EL (cell line): ENCODE measurements at regions not wholly inside any gene's neighbourhood (a gene's known extent, or its start where the extent isn't known, plus 50 kb on each side); places are given as distances from the start of the nearest gene placed in this dataset.

Experiments
- DNase-seq: peaks from one replicate; pipeline ENCODE4 v3.0.0-alpha.2; 2016

DNA sequence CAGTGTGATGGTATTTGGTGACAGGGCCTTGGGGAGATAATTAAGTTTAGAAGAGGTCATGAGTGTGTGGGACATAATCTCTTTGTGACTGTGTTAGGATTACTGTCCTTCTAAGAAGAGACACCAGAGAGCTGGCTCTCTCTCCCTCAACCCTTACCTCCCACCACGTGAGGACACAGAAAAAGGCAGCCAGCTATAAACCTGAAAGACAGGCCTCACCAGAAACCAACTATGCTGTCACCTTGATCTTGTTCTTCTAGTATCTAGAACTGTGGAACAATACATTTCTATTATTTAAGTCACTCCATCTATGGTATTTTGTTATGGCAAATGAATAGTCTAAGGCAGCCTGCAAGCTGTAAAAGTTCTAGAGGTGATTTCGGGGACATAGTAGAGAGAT lies 203.7 kb downstream of the OTOR start:
- DNase-seq: no peak

DNA sequence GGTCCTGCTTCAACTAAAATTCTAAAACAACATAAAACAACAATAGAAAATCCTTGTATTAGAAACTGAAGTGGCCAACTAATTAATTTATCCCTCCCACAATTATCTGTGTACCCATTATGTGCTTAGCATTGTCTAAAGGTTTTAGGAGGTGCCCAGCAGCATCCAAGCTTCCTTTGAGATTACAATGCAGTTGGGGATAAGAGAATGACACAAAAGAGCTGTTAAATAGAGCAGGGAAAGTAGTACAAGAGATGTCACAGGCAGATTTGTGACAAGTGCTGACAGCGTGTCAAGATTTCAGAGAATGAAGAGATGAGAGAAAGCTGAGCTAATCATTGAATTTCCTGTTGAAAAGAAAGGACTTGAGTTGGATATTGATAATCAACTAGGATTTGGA lies 204.8 kb downstream of the OTOR start:
- no peak for DNase-seq

DNA sequence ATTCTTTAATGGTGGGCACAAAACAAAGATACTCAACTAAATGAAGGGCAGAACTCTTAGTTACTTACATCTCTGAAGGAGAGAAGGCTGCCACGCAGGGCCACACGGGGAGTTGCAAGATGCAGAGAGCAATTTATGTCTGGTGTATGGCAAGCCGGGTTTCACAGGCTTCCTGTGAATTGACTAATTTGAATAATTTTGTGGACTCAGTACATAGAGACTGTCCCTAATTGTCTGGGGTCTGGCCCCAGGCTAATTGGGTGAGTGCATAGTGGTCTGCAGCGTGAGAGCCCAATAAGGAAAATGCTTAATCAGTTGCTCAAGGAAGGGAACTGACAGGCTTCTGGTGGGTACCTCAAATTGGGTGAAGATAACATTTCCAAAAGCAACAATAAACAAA lies 205.7 kb downstream of the OTOR start:
- DNase-seq: no peak

DNA sequence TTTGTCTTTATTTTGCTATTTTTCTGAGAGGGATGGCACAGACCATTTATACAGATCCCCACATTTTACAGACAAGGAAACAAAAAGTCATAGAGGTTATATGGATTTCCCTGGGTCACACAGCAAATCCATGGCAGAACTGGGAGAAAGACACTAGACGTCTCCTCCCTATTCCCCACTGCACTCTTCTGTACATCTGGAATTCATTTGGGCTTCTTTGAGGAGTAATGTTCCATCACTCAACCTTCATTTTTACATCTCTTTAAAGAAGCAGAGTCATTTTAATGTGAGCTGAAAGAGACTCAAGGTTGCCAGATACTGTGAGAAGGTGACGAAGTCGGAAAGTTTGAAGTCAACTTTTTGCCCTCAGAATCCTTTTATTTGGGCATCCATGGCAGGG lies 207.3 kb downstream of the OTOR start:
- DNase-seq: no peak

DNA sequence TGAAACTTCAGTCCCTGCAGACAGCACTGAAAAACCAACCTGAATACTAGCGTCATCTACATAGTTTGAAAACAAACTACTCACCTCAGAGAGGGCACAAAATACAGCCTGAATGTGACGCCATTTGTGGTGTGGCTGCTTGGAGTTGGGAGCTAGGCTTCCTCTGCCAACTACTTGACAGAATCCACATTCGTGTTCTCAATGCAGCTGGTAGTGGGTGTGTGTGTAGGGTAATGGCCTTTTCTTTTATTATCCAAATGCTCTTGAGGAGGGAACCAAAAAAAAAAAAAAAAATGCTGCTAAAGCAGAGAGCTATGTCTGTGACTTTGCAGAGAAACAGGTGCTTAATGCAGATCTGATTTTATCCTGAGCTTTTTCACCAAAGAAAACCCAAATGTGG lies 207.8 kb downstream of the OTOR start:
- no peak for DNase-seq

DNA sequence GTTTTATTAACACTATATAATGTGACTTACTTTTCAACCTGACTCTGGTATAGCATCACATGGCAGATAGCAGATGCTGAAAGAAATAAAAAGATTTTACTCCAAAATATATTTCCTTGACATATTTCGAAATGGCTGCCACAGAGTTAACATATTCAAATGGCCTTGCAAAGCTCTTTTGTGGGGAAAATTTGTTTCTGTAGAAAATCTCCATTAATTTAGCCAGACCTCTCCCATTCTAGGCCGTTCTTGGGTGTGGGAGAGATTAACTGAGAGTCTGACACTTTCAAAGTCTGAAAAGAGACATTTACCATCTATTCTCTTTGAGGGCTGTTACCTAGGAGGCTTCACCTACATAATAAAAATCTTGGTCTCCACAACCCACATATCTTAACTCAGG lies 217.2 kb downstream of the OTOR start:
- DNase-seq: no peak

DNA sequence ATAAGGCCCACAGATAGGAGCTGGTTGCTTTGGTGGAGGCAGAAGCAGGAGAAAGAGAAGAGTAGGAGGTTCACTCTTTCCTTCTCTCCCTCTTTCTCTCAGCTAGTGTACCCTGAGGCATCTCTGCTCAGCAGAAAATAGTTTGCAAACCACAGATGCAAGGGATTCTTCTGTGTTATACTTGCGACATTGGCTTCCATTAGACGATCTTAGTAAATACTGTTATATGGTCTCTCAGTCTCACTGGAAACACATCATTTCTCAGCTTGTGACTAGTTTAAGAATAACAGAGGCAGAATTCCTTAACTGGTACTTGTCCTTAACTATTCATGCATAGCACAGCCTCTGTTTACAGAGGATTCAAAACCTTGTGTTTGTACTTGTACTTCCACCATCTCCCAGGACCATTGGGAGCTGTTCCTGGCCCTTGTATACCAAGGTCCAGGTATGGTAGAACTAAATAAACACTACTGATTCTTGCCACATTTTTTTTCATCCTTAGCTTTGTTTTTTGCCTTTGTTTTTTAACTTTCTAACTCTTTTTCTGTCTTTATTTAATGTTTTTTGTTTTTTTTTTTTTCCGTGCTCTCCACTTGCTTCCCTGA lies 218.2 kb downstream of the OTOR start:
- DNase-seq: no peak

DNA sequence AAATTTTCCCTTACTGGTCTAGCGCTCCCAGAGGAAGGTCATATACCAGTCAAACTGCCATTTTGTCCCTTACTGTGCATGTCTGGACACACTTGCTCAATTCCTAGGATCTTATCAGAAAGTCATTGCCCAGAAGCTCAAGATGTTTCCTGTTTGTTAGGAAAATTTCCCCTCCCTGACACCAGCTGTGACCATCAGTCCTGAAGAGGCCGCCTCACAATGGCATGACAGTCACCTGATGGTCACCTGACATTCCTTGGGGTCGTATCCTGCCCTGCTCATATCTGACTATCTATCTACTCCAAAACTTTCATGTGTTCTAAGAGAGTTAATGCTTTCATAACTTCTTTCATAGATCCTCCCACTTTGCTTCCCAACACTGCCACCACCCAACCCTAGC lies 219.9 kb downstream of the OTOR start:
- DNase-seq: no peak

DNA sequence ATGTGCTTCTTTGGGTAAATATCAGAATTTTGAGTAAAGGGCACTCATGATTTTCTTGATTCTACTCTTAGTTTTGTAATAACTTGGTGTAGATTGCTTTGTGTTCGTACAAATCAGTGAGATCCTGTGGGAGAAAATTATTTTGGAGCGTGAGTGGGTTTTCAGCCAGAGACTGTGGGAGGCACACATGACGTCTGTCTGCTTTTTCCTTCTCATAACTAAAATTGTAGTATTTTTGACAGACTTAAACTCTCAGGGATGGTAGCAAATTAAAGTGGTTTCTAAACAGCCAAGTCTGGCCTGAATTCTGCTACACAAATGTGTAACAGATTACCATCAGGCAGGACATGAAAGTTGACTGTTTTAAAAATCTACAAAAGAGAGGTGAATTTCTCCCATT lies 222.6 kb downstream of the OTOR start:
- no peak for DNase-seq

DNA sequence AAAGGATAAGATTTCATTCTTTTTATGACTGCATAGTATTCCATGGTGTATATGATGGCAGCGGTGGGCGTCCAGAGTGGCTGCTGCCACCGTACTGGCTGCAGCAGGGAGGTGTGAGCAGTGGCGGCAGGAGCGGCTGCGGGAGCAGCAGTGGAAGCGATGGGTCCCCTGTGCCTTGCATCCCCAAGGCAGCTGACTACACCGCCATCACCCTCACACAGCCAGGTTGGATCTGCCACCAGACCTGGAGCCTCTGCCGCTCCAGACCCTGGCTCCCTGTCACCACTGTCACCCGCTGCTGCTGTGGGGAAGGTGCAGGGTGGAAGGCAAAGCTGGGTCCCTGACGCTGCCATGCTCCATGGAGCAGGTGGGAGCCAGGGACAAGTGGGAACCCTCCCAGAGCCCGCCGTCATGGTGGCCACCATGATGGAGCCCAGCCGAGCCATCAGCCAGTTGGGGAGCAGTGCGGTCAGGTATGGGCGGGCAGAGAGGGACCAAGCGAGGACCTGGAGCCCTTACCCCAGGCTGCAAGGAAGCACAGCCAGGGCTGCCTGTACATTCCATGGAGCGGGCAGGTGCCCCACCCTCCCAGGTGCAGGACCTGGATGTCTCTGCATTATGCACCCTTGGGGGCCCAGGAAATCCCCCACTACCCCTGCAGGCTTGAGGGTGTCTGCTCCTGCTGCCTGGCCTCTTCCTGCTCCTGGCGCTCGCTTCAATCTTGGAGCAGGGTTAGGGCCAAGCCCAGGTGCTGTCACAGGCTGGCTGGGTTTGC lies 226.1 kb downstream of the OTOR start:
- DNase-seq: no peak

DNA sequence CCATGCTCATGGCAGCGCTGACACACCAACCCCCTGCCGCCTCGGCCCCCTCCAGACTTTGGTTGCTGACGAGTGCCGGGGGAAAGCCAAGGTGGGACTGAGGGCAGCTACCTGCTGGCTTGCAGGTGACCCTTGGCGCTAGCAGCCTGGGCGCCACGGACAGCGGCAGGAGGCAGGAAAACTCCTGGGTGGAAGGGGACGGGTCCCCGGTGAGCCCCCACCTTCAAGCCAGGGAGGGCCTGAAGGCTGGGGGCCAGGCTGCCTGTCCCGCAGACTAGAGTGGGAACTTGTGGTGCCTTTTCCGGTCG lies 226.7 kb downstream of the OTOR start:
- DNase-seq: no peak

DNA sequence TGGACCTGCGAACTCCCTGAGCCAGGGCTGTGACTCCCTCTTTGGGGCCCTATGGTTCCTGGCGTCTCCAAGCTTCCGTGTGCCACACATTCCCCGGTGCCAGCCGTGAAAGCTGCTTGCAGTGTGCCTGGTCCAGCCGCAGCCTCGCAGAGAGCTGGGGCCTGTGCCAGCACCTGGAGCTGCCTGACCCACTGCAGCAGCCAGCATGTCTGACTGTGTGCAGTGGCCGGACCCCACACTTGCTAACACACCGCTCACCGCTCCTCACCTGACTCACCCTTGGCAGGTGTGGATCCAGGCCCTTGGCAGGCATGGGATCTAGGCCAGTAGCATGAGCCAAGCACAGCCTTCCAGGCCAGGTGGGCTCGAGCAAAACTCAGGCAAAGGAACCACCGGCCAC lies 227.5 kb downstream of the OTOR start:
- DNase-seq: no peak

DNA sequence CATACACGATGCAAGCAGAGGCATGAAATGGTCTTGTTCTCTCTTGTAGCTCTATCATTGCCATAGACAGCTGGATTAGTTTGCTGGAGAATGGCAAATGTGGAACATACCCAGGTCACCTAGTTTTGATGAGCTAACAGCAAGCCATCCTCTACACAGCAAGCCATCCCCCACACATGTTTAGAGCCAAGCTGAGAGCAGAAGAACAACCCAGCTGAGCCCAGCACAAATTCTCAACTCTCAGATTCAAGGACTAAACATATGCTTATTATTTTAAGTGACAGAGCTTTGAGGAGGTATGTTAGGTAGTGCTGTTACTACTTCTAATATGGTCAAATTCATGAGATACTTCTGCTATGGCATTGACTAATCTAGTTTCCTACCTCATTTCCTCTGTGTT lies 230.3 kb downstream of the OTOR start:
- DNase-seq: no peak

DNA sequence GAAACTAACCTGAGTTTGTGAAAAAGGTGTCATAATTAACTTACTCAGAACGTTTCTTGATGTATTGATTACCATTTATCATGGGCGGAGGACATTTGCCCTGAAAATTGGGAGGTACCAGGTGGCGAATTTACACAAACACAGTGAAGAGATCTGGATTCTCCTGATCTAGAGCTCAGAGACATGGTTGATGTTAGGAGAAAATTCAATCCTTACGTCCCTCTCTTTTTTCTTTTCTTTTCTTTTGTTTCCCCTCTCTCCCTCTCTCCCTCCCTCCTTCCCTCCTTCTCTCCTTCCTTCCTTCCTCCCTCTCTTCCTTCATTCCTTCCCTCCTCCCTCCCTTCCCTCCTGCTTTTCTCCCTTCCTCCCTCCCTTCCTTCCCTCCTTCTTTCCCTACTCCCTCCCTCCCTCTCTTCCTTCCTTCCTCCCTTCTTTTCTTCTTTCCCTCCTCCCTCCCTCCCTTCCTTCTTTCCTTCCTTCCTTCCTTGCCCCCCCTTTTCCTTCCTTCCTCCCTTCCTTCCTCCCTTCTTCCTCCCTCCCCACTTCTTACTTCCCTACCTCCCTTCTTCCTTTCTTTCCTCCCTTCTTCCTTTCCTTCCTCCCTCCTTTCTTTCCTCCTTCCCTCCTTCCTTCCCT lies 234.1 kb downstream of the OTOR start:
- DNase-seq: no peak

DNA sequence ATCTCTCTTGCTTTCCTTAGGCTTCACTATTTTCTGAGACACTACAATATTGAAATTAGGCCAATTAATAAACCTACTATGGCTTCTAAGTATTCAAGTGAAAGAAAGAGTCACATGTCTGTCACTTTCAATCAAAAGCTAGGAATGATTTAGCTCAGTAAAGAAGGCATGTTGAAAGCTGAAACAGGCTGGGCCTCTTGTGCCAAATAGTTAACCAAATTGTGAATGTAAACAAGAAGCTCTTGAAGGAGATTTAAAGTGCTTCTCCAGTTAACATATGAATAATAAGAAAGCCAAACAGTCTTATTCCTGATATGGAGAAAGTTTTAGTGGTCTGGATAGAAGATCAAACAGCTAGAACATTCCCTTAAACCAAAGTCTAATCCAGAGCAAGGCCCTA lies 236.3 kb downstream of the OTOR start:
- no peak for DNase-seq

DNA sequence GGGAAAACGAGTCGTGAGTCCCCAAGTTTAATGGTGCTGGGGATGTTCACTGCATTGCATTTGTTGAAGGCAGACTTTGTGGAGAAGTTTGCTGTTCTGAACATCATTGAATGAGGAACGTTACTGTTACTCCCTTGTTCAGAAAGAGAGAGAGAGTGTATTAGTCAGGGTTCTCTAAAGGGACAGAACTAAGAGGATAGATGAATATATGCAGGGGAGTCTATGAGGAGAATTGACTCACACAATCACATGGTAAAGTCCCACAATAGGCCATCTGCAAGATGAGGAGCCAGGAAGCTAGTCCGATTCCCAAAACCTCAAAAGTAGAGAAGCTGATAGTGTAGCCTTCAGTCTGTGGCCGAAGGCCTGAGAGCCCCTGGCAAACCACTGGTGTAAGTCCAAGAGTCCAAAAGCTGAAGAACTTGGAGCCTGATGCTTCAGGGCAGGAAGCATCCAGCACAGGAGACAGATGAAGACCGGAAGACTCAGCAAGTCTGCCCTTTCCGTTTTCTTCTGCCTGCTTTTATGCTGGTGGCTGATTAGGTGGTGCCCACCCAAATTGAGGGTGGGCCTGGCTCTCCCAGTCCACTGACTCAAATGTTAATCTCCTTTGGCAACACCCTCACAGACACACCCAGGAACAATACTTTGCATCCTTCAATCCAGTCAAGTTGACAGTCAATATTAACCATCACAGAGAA lies 223.5 kb upstream of the PCSK2 start:
- no peak for DNase-seq

DNA sequence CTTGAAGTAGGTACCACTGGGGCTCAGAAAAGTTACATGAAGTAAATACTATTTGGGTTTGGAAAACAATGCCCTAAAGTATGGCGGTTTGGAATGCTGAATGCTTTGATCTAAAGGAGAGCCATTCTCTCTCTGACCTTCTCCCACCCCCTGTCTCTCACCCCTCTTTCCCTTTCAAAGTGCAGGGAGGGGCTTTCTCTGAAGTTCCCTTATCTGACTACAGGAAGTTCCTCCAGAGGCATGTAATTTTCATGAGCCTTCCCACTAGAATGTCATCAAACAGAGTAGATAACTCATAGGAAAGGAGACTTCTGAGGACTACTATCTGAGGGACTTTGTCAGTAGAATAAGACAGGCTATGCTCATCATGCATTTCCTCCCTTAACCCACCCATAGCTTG lies 216.7 kb upstream of the PCSK2 start:
- no peak for DNase-seq

DNA sequence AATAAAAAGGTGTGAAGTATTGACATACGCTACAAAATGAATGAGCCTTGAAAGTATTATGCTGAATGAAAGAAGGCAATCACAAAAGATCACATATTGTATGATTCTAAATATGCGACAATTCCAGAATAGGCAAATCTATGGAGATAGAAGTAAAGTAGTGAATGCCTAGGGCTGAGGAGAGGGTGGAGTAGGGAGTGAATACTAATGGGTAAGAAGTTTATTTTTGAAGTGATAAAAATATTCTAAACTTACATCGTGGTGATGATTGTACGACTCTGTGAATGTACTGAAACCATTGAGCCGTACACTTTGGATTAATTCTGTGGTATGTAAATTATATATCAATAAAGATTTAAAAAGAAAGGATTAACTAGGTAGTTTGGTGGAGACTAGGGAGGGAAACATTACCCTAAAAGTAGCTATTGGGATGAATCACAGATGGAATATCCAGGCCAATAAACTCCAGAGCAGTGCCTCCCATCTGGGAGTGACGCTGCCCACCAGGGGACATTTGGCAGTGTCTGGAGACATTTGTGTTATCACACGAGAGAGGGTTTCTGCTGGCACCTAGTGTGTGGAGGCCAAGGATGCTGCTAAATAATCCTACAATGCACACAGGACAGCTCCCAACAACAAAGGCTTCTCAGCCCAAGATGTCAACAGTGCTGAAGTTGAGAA lies 214.2 kb upstream of the PCSK2 start:
- DNase-seq: no peak

DNA sequence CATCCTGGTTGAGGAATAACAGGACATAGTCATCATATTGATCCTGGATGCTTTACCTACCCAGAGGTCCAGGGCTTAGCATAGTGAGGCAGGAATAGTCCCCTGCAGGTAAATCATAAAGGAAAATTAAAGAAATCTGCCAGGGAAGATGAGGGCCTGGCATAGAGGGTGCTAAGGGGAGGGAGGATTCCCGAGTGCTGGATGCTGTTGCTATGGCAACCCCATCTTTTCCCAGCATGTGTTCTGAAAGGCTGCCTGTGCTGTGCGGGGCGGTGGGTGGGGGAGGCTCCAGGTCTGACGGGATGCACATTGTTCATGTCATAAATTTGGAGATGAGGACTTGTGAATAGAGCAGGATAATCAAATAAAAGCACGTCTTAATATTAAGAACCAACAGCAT lies 212.6 kb upstream of the PCSK2 start:
- no peak for DNase-seq

DNA sequence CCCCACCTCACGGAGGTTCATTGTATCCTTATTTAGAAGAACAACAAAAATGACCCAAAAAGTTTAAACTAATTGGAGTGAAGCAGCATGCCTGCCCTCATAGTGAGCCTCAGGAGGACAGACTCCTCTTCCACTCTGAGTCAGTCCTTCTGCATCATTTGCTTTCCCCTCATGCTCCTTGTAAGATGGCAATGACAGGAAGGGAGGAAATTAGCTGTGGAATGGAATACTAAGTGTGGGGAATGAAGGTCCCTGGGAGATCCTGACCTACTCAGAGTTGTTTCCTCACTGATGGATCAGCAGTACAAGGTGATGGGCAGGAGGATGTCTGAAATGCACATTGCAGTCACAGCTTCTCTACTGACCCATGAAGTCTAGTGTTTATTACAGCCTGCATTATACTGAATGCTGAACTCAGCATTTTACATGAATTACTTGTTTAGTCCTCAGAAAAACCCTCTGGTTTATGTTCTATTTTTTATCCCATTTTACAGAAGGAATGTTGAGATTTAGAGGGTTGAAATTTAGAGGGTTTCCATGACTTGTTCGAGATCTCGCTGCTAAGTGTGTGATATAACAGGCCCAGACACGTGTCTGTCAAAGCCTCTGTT lies 212.0 kb upstream of the PCSK2 start:
- DNase-seq: no peak

DNA sequence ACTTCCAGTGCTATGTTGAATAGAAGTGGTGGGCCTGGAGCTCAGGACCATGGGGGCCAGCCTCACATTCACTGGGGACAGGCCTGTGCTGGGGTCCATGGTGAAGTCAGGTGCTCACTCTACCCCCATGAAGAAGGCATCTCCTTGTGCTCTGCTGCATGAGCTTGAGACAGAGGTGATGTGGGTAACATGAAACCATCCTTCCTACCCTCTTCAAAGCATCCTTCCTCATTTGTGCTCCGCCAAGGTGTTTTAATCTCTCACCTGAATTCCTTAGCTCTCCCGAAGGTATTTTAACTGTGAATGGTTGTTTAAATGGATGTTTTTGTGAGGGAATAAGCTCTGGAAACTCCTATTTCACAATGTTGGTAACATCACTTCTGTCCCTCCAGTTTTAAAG lies 209.6 kb upstream of the PCSK2 start:
- DNase-seq: no peak

DNA sequence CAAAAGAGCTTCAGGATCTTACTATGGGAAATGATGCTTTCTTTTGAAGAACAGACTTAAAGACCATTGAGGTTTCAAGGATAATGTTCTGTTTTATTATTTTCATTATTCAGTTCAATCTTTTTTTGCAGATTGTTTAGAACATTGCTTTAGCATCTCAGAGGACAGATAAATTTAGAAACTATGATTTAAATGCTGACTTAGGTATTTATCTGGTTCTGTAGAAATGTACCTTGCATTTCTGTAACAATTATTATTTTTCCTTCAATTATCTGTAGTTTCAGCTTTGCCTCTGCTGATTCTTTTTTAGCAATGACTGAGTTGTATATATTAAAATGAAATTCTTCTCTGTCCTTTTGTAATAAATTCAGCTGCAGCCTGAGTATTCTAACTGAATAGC lies 205.4 kb upstream of the PCSK2 start:
- DNase-seq: no peak

DNA sequence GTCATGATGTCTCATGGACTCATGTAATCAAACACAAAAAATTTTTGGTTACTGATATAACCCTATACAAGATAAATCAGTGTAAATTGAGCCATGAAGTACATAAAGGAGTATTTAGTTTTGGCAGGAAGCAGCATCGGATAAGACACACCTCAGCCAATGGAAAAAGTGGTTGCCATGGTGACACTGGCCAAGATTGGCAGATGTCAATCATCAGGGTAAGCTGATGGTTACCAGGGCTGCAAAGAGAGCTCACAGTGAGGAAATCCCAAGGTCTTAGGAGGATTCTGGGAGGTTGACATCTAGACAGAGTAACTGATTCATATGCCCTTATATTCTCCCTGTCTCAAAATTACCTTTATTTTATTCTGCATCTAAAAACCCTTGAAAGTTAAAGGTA lies 203.8 kb upstream of the PCSK2 start:
- no peak for DNase-seq
